ENCODE measurements at regions not wholly inside any gene's neighbourhood (a gene's known extent, or its start where the extent isn't known, plus 50 kb on each side); places are given as distances from the start of the nearest gene placed in this dataset.

DNA sequence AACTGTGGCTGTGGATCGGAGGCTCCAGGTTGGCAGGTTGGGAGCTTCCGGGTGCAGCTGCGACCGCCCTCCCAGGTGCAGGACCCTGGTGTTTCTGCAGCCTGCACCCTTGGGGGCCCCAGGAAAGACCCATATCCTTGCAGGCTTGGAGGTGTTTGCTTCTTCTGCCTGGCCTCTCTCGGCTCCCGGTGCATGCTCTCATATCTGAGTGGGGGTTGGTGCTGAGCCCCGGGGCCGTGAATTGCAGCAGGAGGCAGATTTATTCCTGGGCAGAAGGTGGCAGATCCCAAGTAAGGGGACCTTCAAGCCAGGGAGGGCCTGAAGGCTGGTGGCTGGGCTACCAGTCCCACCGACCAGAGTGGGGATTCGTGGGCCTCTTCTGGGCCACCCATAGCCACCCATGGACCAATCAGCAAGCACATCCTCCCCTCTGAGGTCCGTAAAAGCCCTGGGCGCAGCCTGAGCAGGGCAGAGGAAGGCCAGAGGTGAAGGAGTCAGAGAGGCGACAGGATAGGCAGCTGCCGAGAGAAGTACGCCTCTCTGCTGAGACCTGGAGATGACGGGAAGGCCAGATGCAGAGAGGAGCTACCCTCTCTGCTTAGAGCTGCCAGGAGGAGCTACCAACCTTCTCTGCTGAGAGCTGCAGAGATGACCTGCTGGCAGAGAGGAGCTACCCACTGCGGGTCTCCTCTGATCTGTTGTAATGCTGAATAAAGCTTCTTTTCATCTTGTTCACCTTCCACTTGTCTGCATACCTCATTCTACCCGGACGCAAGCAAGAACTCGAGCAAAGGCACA, 1279.0 kb upstream of the LRRTM1 start:
- no peak for DNase-seq

DNA sequence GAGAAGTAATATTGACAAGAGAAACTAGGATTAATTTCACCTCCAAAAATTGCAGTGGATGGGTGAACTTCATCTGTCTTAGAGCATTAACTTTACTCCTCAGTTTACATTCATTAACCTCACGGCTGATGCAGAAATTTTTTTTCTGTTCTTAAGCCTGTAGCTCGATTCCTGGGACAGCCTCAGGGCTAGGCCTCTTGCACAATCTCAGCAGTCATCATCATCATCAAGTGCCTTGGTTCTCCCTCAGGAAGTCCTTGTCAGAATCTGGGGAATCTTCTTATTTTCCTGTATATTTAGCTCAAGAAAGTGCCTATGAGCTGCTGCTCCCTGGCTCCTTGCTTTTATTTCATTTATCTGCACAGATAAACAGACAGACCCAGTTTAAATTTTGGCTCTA, 1272.2 kb upstream of the LRRTM1 start:
- DNase-seq, result no peak

DNA sequence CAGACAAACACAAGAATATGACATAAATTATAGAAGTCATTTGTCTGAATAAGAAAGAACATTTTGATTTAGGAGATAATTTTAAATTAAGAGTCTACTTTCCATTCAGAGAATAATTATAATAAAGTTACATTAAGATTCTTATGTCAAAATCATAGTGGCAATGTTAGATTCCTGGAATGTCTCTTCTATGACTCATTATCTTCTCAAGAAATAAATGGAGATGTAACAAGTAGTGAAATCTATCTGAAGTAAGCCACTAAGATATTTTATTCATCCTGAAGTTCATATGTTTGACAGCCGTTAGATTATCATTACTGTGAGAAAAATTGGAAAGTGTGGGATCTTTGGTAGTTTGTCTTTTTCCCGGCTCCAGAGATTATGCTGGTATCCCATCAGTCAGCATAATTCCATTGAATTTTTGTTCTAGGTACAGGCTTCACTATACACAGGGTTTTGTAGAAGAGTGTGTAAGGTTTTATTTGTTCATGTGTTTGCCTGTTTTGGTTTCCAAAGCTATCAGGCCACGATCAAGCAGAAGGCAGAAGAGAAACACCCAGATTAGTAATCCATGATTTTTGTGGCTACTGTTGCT, 1246.6 kb upstream of the LRRTM1 start:
- no peak for DNase-seq

DNA sequence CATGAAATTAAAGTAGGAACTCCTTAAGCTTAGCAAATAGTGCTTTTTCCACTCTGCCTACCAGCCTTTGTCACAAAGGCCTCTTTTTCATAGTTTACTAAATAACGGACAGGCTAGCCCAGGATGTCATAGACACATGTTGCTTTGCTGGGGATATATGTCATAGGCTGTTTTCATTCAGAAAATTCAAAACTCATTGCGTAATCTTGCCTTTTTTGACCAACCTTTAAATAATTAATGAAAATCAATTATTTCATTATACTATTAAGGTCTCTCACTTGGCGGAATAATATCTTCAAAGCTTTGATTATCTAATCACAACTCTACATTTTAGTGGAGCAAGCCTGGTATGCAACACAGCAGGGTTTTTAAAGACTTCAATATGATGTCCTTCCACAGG, 1245.7 kb upstream of the LRRTM1 start:
- DNase-seq, result no peak

DNA sequence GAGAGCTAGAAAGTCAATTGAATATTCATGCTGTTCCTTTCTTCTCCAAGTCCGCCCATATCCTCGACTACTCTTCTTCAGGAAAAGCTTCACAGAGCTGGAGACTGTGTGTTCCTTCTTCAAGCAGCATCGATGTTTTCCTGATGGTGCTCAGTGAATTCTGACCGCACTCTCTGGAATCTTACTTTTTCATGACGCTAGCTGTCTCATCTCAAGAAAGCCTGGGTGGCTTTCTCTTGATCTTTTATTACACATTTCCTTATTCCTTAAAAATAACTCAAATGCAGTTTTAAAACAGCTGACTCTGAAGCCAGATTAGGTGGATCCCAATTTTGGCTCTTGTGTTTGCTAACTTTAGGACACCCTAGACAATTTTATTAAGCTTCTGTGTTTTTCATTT, 1245.1 kb upstream of the LRRTM1 start:
- no peak for DNase-seq

- DNase-seq, result no peak
Measured at GRCh38 chr2:81545626-81546025, 1241.1 kb upstream of the LRRTM1 start.

DNA sequence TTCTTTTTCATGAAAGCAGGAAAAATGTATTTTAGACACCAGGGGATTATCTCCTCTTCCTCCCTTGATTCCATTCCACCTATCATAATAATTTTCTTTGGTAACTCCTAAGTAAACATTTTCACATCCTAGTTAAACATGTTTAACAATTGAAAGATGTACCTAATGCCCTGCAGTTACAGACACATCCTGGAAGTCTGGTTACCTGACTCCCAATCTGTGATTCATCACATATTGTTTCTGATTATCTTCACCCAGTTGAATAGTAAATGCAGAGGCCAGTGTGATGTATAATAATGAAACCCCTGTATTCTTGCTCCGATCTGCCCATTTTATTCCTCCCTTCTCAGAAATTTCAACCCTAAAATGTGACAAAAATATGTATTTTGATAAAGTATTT, 1237.6 kb upstream of the LRRTM1 start:
- no peak for DNase-seq

DNA sequence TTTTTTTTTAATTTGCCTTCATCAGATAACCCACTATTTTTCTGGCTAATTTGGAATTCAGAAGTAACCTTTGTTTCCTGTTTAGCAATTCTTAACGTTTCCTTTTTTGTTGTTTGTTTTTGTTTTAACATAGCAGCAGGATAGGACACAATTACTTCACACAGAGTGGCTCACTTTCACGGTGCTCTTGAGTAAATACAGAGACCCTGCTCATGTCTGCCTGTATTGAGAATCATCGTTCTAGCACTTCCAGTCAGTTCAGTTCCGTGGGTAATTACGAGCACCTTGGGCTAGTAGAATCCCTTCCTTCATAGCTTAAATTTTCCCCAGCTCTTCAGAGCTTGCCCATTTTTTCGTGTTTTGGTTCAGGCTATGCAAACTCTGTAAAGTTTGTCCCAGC, 1225.4 kb upstream of the LRRTM1 start:
- DNase-seq, result no peak

DNA sequence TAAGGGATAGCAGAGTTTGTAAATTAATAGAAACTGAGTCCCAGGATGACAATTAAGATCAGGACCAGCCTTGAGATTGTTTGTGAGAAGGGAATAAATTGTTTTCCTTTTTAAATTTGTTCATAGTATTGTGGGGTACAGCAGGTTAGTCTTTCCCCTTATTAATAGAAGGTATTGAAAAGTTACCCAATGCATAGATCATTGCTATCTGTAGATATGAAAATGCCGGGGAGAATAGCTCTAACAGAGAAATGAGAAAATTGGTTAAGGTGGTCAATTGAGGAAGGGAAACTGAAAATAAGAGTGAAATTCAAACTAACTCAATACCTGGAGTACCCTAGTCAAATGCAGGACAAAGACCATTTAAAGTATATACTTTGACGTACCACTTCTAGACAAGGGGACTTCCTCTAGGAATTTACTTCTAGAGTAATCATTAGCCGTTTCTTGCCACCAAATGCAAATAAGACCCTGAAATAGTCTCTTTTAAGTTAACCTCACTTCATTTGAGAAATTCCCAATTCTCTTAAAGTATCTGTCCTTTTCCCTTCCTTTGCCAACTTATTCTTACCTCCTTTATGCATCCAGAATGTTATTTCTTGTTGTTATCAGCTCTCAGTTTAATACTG, 1224.4 kb upstream of the LRRTM1 start:
- no peak for DNase-seq

- no peak for DNase-seq
Measured at GRCh38 chr2:81523344-81523743, 1218.8 kb upstream of the LRRTM1 start.

GRCh38 chr2:81513328-81513727, 1208.8 kb upstream of the LRRTM1 start:
- DNase-seq, result no peak

DNA sequence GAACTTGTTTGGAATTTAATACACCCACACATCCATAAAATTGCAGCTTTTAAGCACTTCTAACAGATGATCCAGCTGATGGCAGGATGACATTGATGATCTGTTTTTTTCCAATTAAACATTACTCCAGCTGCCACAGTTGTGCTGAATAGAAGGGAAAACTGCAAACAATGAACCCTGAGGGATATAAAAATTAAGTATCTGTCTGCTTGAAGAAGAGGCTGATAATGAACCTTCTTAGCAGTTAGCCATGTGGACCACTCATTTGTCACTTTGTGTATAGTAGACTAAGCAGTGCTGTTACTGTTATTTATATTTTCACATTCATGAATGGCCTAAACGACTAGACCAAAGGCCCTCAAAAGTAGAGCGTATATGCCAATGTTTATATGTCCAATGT, 1201.0 kb upstream of the LRRTM1 start:
- no peak for DNase-seq

- no peak for DNase-seq
Measured at GRCh38 chr2:81495556-81495955, 1191.0 kb upstream of the LRRTM1 start.

DNA sequence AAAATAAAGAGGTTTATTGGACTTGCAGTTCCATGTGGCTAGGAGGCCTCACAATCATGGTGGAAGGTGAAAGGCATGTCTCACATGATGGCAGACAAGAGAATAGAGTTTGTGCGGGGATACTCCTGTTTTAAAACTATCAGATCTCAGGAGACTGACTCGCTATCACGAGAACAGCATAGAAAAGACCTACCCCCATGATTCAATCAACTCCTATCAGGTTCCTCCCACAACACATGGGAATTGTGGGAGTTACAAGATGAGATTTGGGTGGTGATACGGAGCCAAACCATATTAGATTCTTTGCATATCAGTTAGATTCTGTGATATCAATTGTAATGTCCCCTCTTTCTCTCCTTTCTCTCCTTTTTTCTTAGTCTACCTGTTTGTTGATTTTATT, 1178.7 kb upstream of the LRRTM1 start:
- DNase-seq, result no peak

DNA sequence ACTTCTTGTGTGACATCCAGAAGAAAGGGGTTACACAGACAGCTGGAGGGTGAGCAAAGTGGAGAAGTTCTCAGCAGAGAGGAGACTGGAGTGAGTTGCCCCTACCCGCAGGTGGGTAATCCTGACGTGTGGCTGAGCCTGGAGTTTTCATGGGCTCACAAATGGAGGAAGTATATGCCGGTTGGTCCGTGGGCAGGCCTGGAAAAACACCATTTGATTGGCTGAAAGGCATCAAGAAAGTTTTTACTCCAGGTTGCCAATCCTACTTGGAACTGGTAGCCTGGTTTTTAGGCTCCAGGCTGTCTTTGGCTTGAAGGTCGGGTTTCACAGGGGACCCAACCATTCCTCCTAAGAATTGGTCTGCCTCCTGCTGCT, 1177.4 kb upstream of the LRRTM1 start:
- no peak for DNase-seq

GRCh38 chr2:81481242-81481993, 1176.9 kb upstream of the LRRTM1 start:
- DNase-seq, result no peak

DNA sequence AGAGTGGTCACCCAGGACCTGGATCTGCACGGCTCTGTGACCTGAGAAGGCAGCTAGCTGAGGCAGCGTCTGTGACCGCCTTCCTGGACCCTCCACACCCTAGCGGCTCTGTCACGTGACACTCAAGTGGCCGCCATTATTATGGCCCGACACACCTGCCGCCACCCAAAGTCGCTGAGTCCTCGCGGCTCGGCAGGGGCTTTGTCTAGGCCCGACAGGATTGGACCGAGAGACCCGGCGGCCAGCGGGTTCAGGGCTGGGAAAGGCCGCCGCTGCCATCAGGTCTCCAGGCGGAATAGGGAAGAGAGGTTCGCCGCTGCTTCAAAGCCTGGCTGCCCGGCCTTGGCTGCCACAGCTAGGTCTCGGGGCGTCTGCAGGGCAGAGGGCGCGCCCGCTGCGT, 1162.5 kb upstream of the LRRTM1 start:
- no peak for DNase-seq

DNA sequence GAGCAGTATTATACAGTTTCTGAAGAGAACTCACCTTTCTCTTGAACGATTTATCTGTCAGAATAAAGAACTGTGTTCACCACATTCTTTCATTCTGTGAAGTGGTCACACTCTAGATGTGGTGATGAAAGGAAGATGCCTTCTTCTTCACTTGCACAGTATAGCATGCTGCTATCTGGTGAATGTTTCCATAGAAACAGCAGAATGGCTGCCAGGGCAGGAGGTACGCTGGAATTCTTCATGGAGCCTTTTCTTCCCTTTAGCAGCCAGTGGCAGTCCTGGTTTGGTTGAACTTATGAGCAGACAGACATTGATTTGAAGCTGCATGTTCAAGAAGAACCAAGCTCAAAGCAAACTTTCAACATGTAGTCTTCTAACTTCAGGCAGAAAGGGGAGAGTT, 1157.9 kb upstream of the LRRTM1 start:
- DNase-seq, result no peak

DNA sequence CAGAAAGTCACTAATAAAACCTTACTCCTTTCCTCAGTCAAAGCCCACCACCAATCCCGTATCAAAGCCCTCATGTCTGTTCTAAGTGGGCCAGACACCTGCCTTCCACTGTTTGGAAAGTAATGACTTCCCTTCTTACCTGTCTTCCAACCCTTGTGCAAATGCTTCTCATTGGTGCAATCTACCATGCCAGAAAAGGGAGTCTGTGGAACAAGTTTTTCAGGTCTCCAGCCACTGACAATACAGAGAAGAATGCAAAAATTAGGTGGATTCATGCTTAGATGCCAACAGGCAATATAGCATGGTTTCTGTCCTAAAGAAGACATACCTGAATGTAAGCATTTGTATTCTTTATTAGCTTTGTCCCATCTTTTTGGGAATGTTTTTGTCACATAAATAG, 1140.6 kb upstream of the LRRTM1 start:
- no peak for DNase-seq

DNA sequence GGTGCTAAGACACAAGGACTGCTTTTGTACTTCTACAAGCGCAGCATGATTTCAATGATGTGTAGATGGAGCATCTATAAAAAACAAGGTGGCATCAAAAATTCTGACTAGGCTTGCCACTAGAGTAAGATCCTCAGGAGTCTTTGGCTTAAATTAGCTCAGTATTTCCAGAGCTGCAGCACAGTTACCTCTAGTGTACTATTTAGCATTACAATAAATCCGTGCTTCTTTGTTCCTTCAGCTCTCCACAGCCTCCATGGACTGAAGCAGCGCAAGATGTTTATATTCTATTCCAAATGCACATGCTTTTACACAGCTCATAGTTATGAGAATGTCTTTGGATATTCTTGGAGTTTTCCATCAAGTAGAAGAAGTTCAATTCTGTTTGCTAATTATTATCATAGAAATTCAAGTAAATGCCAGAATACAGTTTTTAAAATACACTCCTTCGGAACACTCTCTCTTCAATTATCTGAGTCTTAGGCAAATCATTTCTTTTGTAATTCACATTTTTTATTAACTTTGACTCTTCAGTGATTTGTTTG, 1133.0 kb upstream of the LRRTM1 start:
- DNase-seq, result no peak

DNA sequence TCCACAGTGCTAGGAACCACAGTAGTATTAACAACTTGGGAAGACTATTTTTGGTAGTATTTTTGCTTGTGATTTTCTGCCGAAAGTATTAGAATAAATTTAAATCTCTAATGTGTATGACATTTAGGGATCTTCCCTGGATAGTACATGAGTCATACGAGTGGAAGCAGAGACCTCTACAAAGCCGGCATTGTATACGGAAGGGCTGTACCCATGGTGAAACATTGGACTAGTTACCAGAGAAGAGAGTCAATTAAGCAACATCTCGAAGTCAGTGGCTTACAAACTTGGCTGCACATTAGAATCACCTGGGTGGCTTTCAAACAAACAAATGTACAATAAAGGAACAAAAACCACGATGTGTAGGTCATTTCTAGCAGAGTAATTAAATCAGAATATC, 1131.7 kb upstream of the LRRTM1 start:
- no peak for DNase-seq

DNA sequence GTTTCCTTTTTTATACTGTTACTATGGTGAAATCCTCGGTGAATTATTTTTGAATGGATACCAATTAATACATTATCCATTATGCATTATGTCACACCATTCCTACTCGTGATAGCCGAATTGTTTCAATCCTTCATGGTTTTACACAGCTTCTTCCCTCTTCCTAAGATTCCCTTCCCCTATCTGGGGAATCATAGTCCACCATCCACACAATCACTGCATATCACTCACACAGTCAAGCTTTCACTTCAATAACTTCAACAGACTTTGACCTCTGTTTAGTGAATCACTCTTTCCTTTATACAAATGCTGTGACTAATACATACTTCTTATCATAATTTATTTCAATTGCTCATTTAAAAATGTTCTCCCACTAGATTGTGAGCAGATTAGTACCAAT, 1108.1 kb upstream of the LRRTM1 start:
- no peak for DNase-seq

DNA sequence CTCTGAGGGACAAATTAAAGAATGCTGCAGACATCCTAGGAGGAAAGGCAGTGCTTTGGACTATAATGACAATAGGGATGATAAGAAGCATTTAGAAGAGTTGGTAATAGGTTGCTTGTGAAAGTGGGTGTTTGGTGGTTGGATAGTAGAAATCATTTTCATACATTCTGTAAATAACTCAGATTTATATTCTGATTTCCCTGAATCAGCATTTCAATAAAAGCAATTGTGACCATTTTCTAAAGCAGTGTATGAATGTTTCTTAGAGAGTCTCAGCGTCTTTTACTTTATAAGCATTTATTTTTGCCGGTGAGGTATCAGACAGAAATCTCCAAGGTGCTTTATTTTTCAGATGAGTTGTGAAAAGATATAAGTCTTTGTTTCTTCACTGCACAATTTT, 1099.0 kb upstream of the LRRTM1 start:
- DNase-seq, result no peak
